ENCODE measurements at regions not wholly inside any gene's neighbourhood (a gene's known extent, or its start where the extent isn't known, plus 50 kb on each side); places are given as distances from the start of the nearest gene placed in this dataset.
"Not testable (repeated sequence)": the region's sequence is repeated elsewhere in the genome, so short reads cannot be mapped to it uniquely, and the experiment has no call there.

DNA sequence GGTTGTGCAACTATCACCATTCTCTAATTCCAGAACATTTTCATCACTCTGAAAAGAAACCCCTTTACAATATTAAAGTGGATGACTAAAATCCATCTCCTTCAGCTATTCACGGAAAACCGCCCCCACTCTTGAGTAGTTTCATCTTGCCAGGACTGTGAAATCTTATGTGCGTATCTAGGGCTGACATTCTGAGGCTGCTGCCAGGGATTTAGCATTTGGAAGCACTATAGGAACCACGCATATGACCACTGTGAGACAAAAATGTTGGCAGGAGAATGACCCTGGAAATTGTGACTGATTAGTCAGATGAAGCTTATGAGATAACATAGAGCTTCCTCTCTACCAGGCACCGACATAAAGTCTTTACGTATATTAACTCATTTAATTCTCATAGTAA, 305.2 kb upstream of the PDE3A start:
- no peaks in the 10 kb centered on the region for H3K36me3 ChIP-seq
- intact Hi-C loops (cut with DNase I; ENCODE audit: low total_unique reads), result no loop called here
- TF ChIP-seq, protein P1, sequence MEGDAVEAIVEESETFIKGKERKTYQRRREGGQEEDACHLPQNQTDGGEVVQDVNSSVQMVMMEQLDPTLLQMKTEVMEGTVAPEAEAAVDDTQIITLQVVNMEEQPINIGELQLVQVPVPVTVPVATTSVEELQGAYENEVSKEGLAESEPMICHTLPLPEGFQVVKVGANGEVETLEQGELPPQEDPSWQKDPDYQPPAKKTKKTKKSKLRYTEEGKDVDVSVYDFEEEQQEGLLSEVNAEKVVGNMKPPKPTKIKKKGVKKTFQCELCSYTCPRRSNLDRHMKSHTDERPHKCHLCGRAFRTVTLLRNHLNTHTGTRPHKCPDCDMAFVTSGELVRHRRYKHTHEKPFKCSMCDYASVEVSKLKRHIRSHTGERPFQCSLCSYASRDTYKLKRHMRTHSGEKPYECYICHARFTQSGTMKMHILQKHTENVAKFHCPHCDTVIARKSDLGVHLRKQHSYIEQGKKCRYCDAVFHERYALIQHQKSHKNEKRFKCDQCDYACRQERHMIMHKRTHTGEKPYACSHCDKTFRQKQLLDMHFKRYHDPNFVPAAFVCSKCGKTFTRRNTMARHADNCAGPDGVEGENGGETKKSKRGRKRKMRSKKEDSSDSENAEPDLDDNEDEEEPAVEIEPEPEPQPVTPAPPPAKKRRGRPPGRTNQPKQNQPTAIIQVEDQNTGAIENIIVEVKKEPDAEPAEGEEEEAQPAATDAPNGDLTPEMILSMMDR (IDR thresholded peaks at IDR 0.05), result no peak
- no peaks in the 10 kb centered on the region for H3K4me1 ChIP-seq
- no peaks in the 10 kb centered on the region for H3K9me3 ChIP-seq
- H3K27me3 ChIP-seq, result no peaks in the 10 kb centered on the region
- H3K4me3 ChIP-seq, result no peak overlapping the region
- no peak for DNase-seq
- no peak overlapping the region for H3K27ac ChIP-seq

DNA sequence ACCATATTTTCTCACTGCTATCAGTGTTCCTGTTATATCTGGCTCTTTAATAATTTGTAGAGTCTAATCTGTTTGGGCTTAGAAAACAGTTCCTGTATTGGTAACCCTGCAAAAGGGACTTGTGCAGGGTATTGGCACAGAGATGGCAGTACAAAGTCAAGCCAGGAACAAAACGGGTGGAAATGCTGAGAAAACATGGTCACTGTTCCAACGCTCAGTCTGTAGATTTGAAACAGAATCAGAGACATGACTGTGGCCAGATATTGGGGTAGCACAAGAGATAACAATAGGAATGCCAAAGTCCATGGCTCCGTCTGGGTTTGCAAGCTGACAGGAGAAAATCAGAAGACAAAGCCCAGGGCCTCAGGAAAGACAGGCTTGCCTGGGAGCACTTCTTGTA, 290.7 kb upstream of the PDE3A start:
- no peak for DNase-seq
- no peaks in the 10 kb centered on the region for H3K9me3 ChIP-seq
- intact Hi-C loops (cut with DNase I; ENCODE audit: low total_unique reads), result no loop called here
- TF ChIP-seq, protein P1 (IDR thresholded peaks at IDR 0.05), result no peak
- peak overlapping the region; percentile 60 to 61 for H3K27ac ChIP-seq
- no peak overlapping the region for H3K4me3 ChIP-seq
- H3K27me3 ChIP-seq, result no peaks in the 10 kb centered on the region
- H3K4me1 ChIP-seq, result peaks cover 0 to 43% (median 3%) of the 10 kb centered on the region in 4 donors
- no peaks in the 10 kb centered on the region for H3K36me3 ChIP-seq

DNA sequence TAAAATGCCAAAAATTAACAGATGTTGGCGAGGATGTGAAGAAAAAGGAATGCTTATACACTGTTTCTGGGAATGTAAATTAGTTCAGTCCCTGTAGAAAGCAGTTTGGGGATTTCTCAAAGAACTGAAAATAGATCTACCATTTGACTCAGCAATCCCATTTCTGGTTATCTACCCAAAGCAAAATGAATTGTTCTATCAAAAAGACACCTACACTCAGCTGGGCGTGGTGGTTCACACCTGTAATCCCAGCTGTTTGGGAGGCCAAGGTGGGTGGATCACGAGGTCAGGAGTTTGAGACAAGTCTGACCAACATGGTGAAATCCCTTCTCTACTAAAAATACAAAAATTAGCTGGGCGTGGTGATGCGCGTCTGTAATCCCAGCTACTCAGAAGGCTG, 279.3 kb upstream of the PDE3A start:
- intact Hi-C loops (cut with DNase I; ENCODE audit: low total_unique reads), result no loop called here
- H3K36me3 ChIP-seq, result no peaks in the 10 kb centered on the region
- no peaks in the 10 kb centered on the region for H3K4me1 ChIP-seq
- no peaks in the 10 kb centered on the region for H3K9me3 ChIP-seq
- TF ChIP-seq, protein P1 (IDR thresholded peaks at IDR 0.05), result no peak
- no peaks in the 10 kb centered on the region for H3K27me3 ChIP-seq
- H3K4me3 ChIP-seq, result no peak overlapping the region
- DNase-seq, result no peak
- H3K27ac ChIP-seq, result no peak overlapping the region

DNA sequence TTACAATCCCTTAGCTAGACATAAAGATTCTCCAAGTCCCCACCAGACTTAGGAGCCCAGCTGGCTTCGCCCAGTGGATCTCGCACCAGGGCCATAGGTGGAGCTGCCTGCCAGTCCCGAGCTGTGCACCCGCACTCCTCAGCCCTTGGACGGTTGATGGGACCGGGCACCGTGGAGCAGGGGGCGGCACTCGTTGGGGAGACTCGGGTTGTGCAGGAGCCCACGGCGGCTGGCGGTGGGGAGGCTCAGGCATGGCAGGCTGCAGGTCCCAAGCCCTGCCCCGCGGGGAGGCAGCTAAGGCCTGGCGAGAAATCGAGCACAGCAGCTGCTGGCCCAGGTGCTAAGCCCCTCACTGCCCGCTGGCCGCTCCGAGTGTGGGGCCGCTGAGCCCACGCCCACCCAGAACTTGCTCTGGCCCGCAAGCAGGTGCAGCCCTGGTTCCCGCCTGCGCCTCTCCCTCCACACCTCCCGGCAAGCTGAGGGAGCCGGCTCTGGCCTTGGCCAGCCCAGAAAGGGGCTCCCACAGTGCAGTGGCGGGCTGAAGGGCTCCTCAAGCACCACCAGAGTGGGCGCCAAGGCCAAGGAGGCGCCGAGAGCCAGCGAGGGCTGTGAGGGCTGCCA, 275.0 kb upstream of the PDE3A start:
- H3K4me3 ChIP-seq; DNase-seq; intact Hi-C loops (cut with DNase I; ENCODE audit: low total_unique reads); H3K27ac ChIP-seq; H3K9me3 ChIP-seq; H3K27me3 ChIP-seq; H3K36me3 ChIP-seq: not testable (repeated sequence)
- peaks cover 0 to 21% (median 14%) of the 10 kb centered on the region in 4 donors for H3K4me1 ChIP-seq

DNA sequence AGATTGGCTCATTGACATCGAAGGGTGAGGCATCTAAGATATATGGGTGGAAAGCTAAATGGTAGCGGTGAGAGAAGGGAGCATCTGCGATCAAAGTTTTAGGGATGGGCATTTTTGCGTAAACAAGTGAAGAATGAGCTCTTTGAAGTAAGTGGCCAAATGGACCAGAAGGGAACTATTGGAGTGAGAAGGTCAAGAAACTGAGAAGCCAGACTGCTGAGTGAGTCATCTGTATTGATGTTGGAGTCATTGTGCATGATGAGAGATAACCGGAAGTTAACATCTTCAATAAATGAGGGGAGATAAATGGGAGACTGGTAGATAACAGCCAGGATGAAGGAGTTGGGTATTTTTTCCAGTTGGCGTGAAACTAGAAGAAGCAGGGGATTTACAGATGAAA, 271.9 kb upstream of the PDE3A start:
- Histone ChIP-seq H3K27me3 (no peaks in the 10 kb centered on the region), H3K9me3 (no peaks in the 10 kb centered on the region), H3K4me1 (peaks cover 0 to 41% (median 27%) of the 10 kb centered on the region in 4 donors), H3K36me3 (no peaks in the 10 kb centered on the region), H3K27ac (peak overlapping the region; percentile 84 to 90), H3K4me3 (no peak overlapping the region)
- no peak for DNase-seq
- TF ChIP-seq, protein P1 (IDR thresholded peaks at IDR 0.05), result no peak
- intact Hi-C loops (cut with DNase I; ENCODE audit: low total_unique reads), result no loop called here

DNA sequence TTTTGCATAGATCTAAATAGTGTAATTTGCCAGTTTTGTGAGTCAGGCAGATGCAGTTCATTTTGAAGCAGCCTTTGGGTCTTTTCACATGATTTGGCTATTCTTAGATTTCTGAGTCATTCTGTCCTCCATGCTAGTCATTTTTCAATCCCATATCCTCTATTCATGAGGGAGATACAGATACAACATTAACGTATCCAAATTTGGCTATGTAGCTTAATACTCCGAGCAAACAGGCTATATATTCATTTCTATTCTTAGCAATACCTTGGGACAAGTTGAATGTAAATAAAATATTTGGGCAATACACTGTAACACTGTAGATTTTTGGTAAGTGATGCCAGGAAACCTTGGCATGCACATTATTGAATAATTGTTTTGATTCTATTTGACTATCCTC, 270.7 kb upstream of the PDE3A start:
- TF ChIP-seq, protein P1 (IDR thresholded peaks at IDR 0.05), result no peak
- no peak for DNase-seq
- Histone ChIP-seq H3K9me3 (no peaks in the 10 kb centered on the region), H3K27ac (peak overlapping the region; percentile 84 to 90), H3K4me1 (peaks cover 0 to 45% (median 29%) of the 10 kb centered on the region in 4 donors), H3K36me3 (no peaks in the 10 kb centered on the region), H3K4me3 (no peak overlapping the region), H3K27me3 (no peaks in the 10 kb centered on the region)
- intact Hi-C loops (cut with DNase I; ENCODE audit: low total_unique reads), result no loop called here
